NB4 (cell line): ENCODE measurements at regions not wholly inside any gene's neighbourhood (a gene's known extent, or its start where the extent isn't known, plus 50 kb on each side); places are given as distances from the start of the nearest gene placed in this dataset.

Experiments
- CTCF ChIP-seq: IDR thresholded peaks from one replicate; pipeline ENCODE4 v1.5.1; 2012; ENCODE audit warnings: low read depth, low read length
- MAX ChIP-seq: IDR thresholded peaks from 2 replicates; pipeline ENCODE4 v1.6.1; 2011; ENCODE audit warnings: low read depth, low read length
- MYC ChIP-seq: IDR thresholded peaks from 2 replicates; pipeline ENCODE4 v1.6.1; 2011; ENCODE audit warnings: low read depth, low read length
- POLR2A ChIP-seq: IDR thresholded peaks from 2 replicates; pipeline ENCODE4 v1.6.1; 2011; ENCODE audit warnings: mild to moderate bottlenecking; ENCODE audit not compliant: insufficient read length; ENCODE audit errors: extremely low read depth

GRCh38 chr9:99579964-99580363 is 241.7 kb upstream of the NR4A3 start:
- TF ChIP-seq CTCF (no peak), POLR2A (no peak), MAX (no peak), MYC (no peak)
